Fibroblast of villous mesenchyme (primary cell): ENCODE measurements at regions not wholly inside any gene's neighbourhood (a gene's known extent, or its start where the extent isn't known, plus 50 kb on each side); places are given as distances from the start of the nearest gene placed in this dataset.
A peak's percentile ranks its signal among the peaks of the same experiment; 100 is the strongest.

Experiments
- DNase-seq: peaks from one replicate; pipeline ENCODE4 v3.0.0-alpha.2; 2010; ENCODE audit warnings: low read depth
- H3K4me3 ChIP-seq: 2 replicates; pipeline ENCODE4 v1.5.1; 2011; ENCODE audit warnings: low read depth, mild to moderate bottlenecking, low read length
- TF ChIP-seq, protein P1 (sequence below): IDR thresholded peaks from 2 replicates; pipeline ENCODE4 v1.5.1; 2012; ENCODE audit warnings: low read depth, mild to moderate bottlenecking, low read length; ENCODE audit not compliant: insufficient read depth

DNA sequence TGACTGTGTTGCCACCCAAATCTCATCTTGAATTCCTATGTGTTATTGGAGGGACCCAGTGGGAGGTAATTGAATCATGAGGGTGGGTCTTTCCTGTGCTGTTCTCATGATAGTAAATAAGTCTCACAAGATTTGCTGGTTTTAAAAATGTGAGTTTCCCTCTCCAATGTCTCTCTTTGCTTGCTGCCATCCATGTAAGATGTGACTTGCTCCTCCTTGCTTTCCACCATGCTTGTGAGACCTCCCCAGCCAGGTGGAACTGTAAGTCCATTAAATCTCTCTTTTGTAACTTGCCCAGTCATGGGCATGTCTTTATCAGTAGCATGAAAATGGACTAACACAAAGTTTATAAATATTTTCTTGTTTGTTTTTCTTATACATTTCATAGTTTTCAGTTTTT lies 990.5 kb upstream of the CITED2 start:
- no peak for DNase-seq
- H3K4me3 ChIP-seq = no peak overlapping the region
- TF ChIP-seq, protein P1, sequence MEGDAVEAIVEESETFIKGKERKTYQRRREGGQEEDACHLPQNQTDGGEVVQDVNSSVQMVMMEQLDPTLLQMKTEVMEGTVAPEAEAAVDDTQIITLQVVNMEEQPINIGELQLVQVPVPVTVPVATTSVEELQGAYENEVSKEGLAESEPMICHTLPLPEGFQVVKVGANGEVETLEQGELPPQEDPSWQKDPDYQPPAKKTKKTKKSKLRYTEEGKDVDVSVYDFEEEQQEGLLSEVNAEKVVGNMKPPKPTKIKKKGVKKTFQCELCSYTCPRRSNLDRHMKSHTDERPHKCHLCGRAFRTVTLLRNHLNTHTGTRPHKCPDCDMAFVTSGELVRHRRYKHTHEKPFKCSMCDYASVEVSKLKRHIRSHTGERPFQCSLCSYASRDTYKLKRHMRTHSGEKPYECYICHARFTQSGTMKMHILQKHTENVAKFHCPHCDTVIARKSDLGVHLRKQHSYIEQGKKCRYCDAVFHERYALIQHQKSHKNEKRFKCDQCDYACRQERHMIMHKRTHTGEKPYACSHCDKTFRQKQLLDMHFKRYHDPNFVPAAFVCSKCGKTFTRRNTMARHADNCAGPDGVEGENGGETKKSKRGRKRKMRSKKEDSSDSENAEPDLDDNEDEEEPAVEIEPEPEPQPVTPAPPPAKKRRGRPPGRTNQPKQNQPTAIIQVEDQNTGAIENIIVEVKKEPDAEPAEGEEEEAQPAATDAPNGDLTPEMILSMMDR = no peak

DNA sequence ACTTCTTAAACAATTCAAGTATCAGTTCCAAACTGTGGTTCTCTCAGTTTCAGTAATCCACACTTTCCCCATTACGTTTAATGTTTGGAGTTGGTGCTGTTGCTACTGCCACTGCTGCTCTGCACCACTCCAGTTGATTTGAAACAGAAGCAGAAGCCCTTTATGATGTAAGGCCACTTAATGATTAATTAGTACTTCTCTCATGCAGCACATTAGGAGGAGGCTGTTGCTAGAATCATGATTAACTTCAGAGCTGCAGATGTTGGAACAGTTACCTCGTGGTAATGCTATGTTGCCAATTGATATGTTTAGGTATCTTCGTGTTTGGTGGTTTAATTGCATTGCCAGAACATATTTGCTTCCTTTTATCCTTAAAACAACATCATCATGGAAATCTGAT lies 986.2 kb upstream of the CITED2 start:
- DNase-seq = peak; percentile 43

DNA sequence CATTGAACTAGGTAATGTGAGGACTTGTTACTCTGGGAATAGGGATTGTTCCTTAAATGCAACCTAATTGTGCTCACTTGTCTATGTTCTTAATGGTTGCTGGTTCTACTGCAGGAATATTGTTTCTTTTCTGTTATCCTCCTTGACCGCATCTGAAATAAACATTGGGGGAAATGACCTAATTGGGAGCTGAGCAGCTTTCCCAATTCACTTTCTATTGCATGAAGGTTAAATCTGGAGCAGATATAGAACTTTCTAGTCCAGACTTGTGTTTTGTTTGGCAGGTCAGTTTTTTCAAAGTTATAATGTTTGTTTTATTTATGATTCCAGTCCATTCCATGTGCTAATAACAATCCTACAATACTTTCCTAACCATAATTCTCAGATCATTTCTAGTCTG lies 981.0 kb upstream of the CITED2 start:
- TF ChIP-seq, protein P1 = no peak
- peak; percentile 29 for DNase-seq

More for the DNA sequence above, 986.2 kb upstream of the CITED2 start:
- H3K4me3 ChIP-seq = no peak overlapping the region
- TF ChIP-seq, protein P1 = no peak

DNA sequence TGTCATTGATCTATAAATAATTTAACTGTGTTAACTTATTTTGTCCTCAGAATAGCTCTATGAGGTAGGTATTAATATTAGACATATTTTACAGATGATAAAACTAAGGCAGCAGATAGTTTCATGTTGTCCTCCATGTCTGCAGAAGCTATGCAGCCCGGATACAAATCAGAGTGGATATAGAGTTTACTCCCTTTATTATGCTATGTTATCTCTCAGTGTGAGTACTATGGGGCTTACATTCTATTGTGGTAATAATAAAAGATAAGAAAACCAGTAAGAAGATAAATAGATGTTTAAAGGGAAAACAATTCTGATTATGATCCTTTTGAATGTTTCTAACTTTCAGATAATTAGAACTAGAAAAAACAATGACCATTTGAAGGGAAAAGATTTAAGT lies 979.8 kb upstream of the CITED2 start:
- DNase-seq = no peak
- TF ChIP-seq, protein P1 = no peak
- no peak overlapping the region for H3K4me3 ChIP-seq

More for the DNA sequence above, 981.0 kb upstream of the CITED2 start:
- no peak overlapping the region for H3K4me3 ChIP-seq

DNA sequence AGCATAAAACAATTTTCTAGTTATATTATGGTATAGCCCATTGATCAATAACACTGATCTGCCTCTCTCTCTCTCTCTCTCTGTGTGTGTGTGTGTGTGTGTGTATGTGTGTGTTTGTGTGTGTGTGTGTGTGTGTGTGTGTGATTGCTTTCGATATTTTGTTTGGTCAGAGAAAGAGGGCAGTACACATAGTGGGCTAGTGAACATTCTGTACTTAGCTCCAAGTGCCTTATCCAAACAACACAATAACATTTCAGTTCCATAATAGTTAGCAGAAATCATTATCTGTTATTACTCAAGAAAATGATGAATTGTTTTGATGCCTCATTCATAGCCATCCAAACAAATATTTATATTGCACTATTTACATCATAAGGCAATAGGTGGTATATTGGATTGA lies 979.1 kb upstream of the CITED2 start:
- TF ChIP-seq, protein P1 = no peak
- H3K4me3 ChIP-seq = no peak overlapping the region
- no peak for DNase-seq

DNA sequence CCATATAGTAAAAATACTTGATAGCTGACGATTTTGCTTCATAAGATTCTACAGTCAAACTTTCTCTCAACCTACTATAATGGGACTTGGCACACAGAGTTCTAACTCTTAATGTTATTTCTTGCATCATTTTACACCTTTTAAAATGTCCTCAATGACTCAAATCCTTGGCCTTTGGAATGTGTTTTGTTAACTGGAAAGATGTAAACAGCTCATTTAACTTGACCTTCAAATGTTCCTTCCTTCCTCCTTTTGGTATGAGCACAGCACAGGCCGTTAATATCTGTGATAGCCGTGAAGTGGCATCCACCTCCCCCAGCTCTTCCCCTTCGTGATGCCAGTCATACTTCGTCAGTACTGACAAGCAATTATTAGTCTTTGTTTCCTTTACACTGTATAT lies 972.0 kb upstream of the CITED2 start:
- TF ChIP-seq, protein P1 = no peak
- H3K4me3 ChIP-seq = no peak overlapping the region
- peak; percentile 81 for DNase-seq

DNA sequence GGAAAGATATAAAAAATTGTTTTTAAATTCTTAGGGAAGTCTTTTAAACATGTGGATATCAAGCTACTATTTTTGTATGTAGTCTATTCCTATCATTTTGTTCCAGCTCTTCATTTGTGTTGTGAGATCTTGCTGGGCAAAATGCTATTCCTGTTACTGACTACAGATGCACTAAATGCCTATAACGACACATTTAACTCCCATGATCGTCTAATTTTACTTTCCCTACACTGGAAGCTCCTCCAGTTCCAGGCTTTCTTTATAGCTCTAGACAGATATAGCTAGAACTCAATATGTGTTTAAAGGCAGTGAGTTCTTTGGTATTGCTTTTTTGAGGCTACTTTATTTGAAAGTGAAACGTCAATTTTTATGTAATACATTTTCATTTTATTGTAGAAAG lies 971.5 kb upstream of the CITED2 start:
- TF ChIP-seq, protein P1 = no peak
- H3K4me3 ChIP-seq = no peak overlapping the region
- no peak for DNase-seq
